ENCODE measurements at regions not wholly inside any gene's neighbourhood (a gene's known extent, or its start where the extent isn't known, plus 50 kb on each side); places are given as distances from the start of the nearest gene placed in this dataset.

DNA sequence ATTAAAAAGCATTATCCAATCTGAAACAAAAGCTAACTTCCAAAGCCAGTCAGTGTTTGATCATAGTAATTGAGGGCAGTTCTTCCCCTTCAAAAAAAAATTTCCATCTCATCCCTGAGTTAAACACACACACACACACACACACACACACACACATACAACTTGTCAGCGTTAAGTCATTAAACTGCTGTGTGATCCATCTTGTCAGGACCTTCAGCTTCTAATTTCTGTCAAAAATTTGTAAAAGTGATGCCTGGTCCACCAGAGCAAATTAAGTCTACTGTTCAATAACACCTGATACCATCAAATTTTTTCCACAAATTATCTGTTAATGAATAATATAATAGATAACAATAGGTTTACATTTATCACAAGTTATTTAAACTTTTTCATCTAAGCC, 198.7 kb downstream of the GPX5 start:
- DNase-seq: no peak
- TF ChIP-seq, protein P1, sequence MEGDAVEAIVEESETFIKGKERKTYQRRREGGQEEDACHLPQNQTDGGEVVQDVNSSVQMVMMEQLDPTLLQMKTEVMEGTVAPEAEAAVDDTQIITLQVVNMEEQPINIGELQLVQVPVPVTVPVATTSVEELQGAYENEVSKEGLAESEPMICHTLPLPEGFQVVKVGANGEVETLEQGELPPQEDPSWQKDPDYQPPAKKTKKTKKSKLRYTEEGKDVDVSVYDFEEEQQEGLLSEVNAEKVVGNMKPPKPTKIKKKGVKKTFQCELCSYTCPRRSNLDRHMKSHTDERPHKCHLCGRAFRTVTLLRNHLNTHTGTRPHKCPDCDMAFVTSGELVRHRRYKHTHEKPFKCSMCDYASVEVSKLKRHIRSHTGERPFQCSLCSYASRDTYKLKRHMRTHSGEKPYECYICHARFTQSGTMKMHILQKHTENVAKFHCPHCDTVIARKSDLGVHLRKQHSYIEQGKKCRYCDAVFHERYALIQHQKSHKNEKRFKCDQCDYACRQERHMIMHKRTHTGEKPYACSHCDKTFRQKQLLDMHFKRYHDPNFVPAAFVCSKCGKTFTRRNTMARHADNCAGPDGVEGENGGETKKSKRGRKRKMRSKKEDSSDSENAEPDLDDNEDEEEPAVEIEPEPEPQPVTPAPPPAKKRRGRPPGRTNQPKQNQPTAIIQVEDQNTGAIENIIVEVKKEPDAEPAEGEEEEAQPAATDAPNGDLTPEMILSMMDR (IDR thresholded peaks at IDR 0.05): no peak
- no peak for ATAC-seq (ENCODE audit: low read depth)
- Mint-ChIP-seq H3K4me3 (no peak overlapping the region), H3K27me3 (peaks cover 70% of the 10 kb centered on the region), H3K9me3 (peaks cover 8% of the 10 kb centered on the region), H3K36me3 (ENCODE audit: low read depth) (no peaks in the 10 kb centered on the region), H3K27ac (no peak overlapping the region), H3K4me1 (peaks cover 11% of the 10 kb centered on the region)
- ChIA-PET CTCF (no interaction called here), POLR2A (no interaction called here)
- intact Hi-C loops (cut with micrococcal nuclease): no loop called here

DNA sequence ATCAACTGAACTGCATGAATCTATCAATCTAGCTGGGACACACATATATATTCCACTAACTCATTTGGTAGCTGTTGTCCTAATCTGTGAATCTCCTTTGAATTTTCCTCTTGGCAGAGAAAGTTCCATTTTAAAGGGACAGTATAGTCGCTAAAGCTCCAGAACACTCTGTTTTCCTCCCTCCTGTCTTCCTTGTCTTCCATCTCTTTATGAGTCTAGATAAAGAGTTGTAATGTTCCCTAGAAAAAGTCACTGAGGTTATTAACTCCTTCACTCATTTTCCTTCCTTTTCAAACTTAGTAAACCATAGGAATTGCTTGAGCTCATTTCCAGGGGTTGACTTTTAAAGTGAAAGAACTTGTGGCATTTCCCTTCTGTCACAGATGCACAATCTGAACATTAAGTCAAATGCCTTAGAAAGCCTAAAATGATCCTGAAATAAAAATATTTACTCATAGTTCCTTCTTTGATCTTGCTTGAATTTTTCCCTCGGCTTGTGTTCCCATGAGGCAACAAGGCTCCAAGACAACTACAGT, 198.4 kb downstream of the TRIM27 start:
- peaks cover 13% of the 10 kb centered on the region for H3K9me3 Mint-ChIP-seq
- no peaks in the 10 kb centered on the region for H3K36me3 Mint-ChIP-seq (ENCODE audit: low read depth)
- H3K4me3 Mint-ChIP-seq: no peak overlapping the region
- intact Hi-C loops (cut with micrococcal nuclease): no loop called here
- DNase-seq (no peak), ATAC-seq (ENCODE audit: low read depth) (no peak)
- ChIA-PET POLR2A (no interaction called here), CTCF (no interaction called here)
- TF ChIP-seq, protein P1 (IDR thresholded peaks at IDR 0.05): no peak
- peaks cover 71% of the 10 kb centered on the region for H3K27me3 Mint-ChIP-seq
- H3K27ac Mint-ChIP-seq: no peak overlapping the region
- peaks cover 15% of the 10 kb centered on the region for H3K4me1 Mint-ChIP-seq

DNA sequence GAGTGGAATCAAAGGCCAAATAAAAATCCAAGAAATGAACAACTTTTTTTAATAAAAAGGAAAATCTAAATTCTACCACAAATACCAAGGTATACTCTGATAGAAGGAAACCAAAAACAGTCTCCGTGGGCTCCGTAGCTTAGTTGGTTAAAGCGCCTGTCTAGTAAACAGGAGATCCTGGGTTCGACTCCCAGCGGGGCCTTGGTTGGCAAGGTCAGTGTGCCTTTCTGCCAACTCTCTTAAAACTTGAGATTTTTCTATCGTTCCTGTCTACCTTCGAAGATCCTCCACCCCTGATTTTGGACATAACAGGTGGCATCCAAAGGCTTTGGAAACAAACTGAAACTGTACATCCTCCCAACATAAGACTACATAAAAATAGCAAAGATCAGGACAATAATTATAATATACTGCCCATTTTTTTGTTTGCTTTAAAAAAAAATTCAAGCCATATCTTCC, 197.9 kb downstream of the TRIM27 start:
- ATAC-seq (ENCODE audit: low read depth) (no peak), DNase-seq (no peak)
- Mint-ChIP-seq H3K27ac (no peak overlapping the region), H3K36me3 (ENCODE audit: low read depth) (no peaks in the 10 kb centered on the region), H3K4me3 (no peak overlapping the region), H3K27me3 (peaks cover 72% of the 10 kb centered on the region), H3K9me3 (peaks cover 16% of the 10 kb centered on the region), H3K4me1 (peaks cover 15% of the 10 kb centered on the region)
- intact Hi-C loops (cut with micrococcal nuclease): no loop called here
- TF ChIP-seq, protein P1 (IDR thresholded peaks at IDR 0.05): no peak
- CTCF ChIA-PET: no interaction called here
- POLR2A ChIA-PET: no interaction called here

DNA sequence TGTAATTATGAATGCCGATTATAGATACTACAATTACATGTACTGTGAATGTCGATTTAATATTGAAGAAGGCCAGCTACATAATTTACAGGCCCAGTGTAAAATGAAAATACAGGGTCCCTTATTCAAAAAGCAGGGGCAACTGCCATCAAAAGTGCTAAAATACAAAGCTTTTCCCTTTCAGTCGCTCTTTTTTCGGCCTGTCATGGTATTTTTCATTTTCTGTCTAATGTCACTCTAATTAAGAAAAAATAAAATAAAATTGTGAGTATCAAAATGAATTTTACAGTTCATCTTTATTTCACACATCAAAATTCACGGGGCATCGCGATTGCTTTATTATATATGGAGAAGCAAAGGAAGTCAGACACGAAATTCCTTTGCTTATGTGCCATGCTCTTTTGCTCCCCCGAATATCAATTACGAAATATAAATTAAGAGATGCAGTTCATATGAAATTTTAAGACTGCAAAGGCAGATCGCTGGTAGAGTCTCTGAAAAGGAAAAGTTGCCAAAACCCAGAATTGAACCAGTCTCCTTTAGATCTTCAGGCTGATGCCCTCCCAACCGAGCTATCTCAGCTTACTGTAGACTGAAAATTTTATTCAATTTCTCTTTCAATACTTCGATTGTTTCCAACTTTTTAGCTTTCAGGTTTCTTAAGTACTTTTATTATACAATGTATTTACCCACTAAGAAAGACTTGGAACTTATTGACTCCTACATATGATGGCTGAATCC, 197.0 kb downstream of the TRIM27 start:
- intact Hi-C loops (cut with micrococcal nuclease): no loop called here
- H3K36me3 Mint-ChIP-seq (ENCODE audit: low read depth): no peaks in the 10 kb centered on the region
- DNase-seq (no peak), ATAC-seq (ENCODE audit: low read depth) (no peak)
- CTCF ChIA-PET: no interaction called here
- H3K9me3 Mint-ChIP-seq: peaks cover 16% of the 10 kb centered on the region
- TF ChIP-seq, protein P1 (IDR thresholded peaks at IDR 0.05): no peak
- no peak overlapping the region for H3K27ac Mint-ChIP-seq
- H3K4me1 Mint-ChIP-seq: peaks cover 15% of the 10 kb centered on the region
- H3K4me3 Mint-ChIP-seq: no peak overlapping the region
- peaks cover 71% of the 10 kb centered on the region for H3K27me3 Mint-ChIP-seq
- POLR2A ChIA-PET: no interaction called here

DNA sequence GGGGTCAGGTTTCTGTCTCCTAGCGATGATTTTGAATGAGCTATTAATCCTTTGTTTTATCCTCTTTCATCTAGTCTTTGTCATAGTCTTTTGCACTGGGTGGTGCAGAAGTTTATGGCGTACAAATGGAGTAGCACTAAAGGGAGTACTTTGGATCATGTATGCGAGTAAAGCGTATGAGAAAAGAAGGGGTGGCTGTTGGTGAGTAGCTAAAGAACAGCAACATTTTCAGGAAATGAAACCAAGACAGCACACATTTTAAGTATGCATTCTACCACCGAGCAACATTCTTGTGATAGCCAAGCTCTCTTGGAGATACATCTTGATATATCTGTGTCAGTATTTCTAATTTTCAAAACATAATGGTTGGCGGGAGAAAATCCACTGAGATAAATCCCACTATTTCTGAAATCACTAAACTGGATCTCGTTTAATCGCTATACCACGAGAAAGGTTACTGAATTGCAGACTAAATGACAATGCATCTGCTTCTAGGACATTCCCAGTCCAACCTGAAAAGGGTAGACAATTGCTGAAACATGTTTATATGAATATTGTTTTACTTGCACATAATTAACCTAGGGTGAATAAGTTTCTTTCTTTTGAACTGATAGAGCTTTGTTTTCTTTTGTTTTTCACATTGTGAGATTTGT, 196.1 kb downstream of the TRIM27 start:
- no peak overlapping the region for H3K27ac Mint-ChIP-seq
- peaks cover 72% of the 10 kb centered on the region for H3K27me3 Mint-ChIP-seq
- no peak for ATAC-seq (ENCODE audit: low read depth)
- H3K4me1 Mint-ChIP-seq: peaks cover 15% of the 10 kb centered on the region
- H3K36me3 Mint-ChIP-seq (ENCODE audit: low read depth): no peaks in the 10 kb centered on the region
- peaks cover 16% of the 10 kb centered on the region for H3K9me3 Mint-ChIP-seq
- DNase-seq: no peak
- ChIA-PET POLR2A (no interaction called here), CTCF (no interaction called here)
- TF ChIP-seq, protein P1 (IDR thresholded peaks at IDR 0.05): no peak
- intact Hi-C loops (cut with micrococcal nuclease): no loop called here
- H3K4me3 Mint-ChIP-seq: no peak overlapping the region

Data from activated B cell treated with CpG ODN at 0.5 μM for 24 hours (primary cell).